B cell (primary cell): ENCODE measurements at regions not wholly inside any gene's neighbourhood (a gene's known extent, or its start where the extent isn't known, plus 50 kb on each side); places are given as distances from the start of the nearest gene placed in this dataset.

ENCODE experiments used
- ATAC-seq: fragments of 200-7000 bp; cut with Tn5 transposase; one replicate; pipeline ENCODE4 v1.10.0; 2021; ENCODE audit warnings: low read depth, mild to moderate bottlenecking, moderate number of reproducible peaks, moderate library complexity
- CTCF ChIA-PET: fragments of 350-600 bp; sonication (Branson Sonifier 250); formaldehyde crosslinking; loops from one replicate; lab custom pipeline; 2021; ENCODE audit warnings: antibody characterized with exemption, inconsistent platforms; lab: Charles Lee
- POLR2A ChIA-PET: fragments of 350-600 bp; sonication (Branson Sonifier 250); formaldehyde crosslinking; loops from one replicate; lab custom pipeline; 2021; ENCODE audit warnings: antibody characterized with exemption; lab: Charles Lee
- DNase-seq: peaks from one replicate; pipeline ENCODE4 v3.0.0; 2013
- H2AFZ ChIP-seq: 2 replicates; pipeline ENCODE4 v1.6.1; 2012; ENCODE audit warnings: mild to moderate bottlenecking, low read depth, low read length; ENCODE audit not compliant: insufficient read depth, poor library complexity, severe bottlenecking
- H3K27ac ChIP-seq, 2 donors: 1 replicate in 1 of 2; 2 replicates in 1 of 2; pipeline ENCODE4 v1.5.1; 2012 to 2013; ENCODE audit warnings: low read length in 2 of 2, mild to moderate bottlenecking in 2 of 2, moderate library complexity in 1 of 2
- H3K27me3 ChIP-seq, 4 experiments: fragments of 200-600 bp in 1 of 4; sonication (generic) in 1 of 4; replicated peaks in 1 of 4; 1 replicate in 2 of 4; 2 replicates in 2 of 4; pipeline versions ENCODE4 v1.6.1 to v1.7.0; 2013 to 2016; ENCODE audit warnings: low read length in 3 of 4, mild to moderate bottlenecking in 2 of 4, mixed read lengths in 1 of 4, moderate library complexity in 1 of 4; ENCODE audit not compliant: insufficient read depth in 4 of 4, control insufficient read depth in 3 of 4; ENCODE audit errors: control extremely low read depth in 1 of 4
- H3K36me3 ChIP-seq, 2 experiments: replicated peaks in 1 of 2; 1 replicate in 1 of 2; 2 replicates in 1 of 2; pipeline versions ENCODE4 v1.6.1 to v1.7.1; 2013; ENCODE audit warnings: low read length in 1 of 2; ENCODE audit not compliant: insufficient read depth in 2 of 2, control insufficient read depth in 1 of 2; ENCODE audit errors: control extremely low read depth in 1 of 2, extremely low read depth in 1 of 2
- H3K4me1 ChIP-seq, 2 donors: fragments of 200-600 bp in 1 of 2; sonication (generic) in 1 of 2; 1 replicate in 1 of 2; 2 replicates in 1 of 2; pipeline versions ENCODE4 v1.5.1 to v1.6.1; 2013 to 2017; ENCODE audit warnings: low read length in 2 of 2; ENCODE audit not compliant: control insufficient read depth in 2 of 2, insufficient read depth in 2 of 2
- H3K4me2 ChIP-seq: replicated peaks from 2 replicates; pipeline ENCODE3; 2012; ENCODE audit warnings: mild to moderate bottlenecking, low read depth, low read length; ENCODE audit not compliant: poor library complexity, severe bottlenecking
- H3K4me3 ChIP-seq, 5 experiments: fragments of 200-600 bp in 1 of 5; sonication (generic) in 1 of 5; 1 replicate in 3 of 5; 2 replicates in 2 of 5; pipeline versions ENCODE4 v1.5.1 to v1.7.0; 2011 to 2016; ENCODE audit warnings: low read length in 4 of 5, mild to moderate bottlenecking in 4 of 5, low read depth in 2 of 5, control low read depth in 1 of 5, moderate library complexity in 1 of 5; ENCODE audit not compliant: insufficient read depth in 1 of 5; ENCODE audit errors: control extremely low read depth in 1 of 5, extremely low read depth in 1 of 5
- H3K79me2 ChIP-seq: fragments of 200-600 bp; sonication (generic); one replicate; pipeline ENCODE4 v1.6.0; 2016; ENCODE audit warnings: low read length; ENCODE audit not compliant: control insufficient read depth, insufficient read depth
- H3K9ac ChIP-seq: fragments of 200-600 bp; sonication (generic); 2 replicates; pipeline ENCODE4 v1.6.1; 2017; ENCODE audit warnings: mild to moderate bottlenecking, low read length, moderate library complexity
- H3K9me3 ChIP-seq, 3 donors: one replicate each; pipeline versions ENCODE4 v1.6.1 to v1.7.1; 2013; ENCODE audit warnings: low read length in 2 of 3; ENCODE audit not compliant: control insufficient read depth in 2 of 3, insufficient read depth in 1 of 3; ENCODE audit errors: control extremely low read depth in 1 of 3
- H4K20me1 ChIP-seq: 2 replicates; pipeline ENCODE4 v1.6.0; 2012; ENCODE audit warnings: mild to moderate bottlenecking, low read length; ENCODE audit not compliant: insufficient read depth, control insufficient read depth, poor library complexity, severe bottlenecking
- H3K27ac Mint-ChIP-seq: one replicate; pipeline ENCODE4 v1.8.0; 2021; ENCODE audit warnings: mixed read lengths
- H3K27me3 Mint-ChIP-seq: one replicate; pipeline ENCODE4 v1.8.0; 2021; ENCODE audit warnings: mixed read lengths
- H3K4me1 Mint-ChIP-seq: one replicate; pipeline ENCODE4 v1.8.0; 2021; ENCODE audit warnings: mixed read lengths
- H3K4me3 Mint-ChIP-seq: one replicate; pipeline ENCODE4 v1.8.0; 2021; ENCODE audit warnings: mixed read lengths
- H3K9me3 Mint-ChIP-seq: one replicate; pipeline ENCODE4 v1.8.0; 2022; ENCODE audit warnings: mixed read lengths; ENCODE audit not compliant: insufficient read depth
- EZH2 ChIP-seq: IDR thresholded peaks from 2 replicates; pipeline ENCODE4 v1.6.1; 2012; ENCODE audit warnings: borderline replicate concordance, low read depth, mild to moderate bottlenecking, moderate library complexity, low read length; ENCODE audit not compliant: insufficient read depth, poor library complexity, severe bottlenecking
- WGBS: methylation state at CpG from one replicate; pipeline ENCODE4 v1.1.5; 2013; ENCODE audit warnings: missing lambda C conversion rate; ENCODE audit not compliant: insufficient coverage; 5-methylcytosine and 5-hydroxymethylcytosine counted together
- intact Hi-C: fragments of 100-400 bp; cut with micrococcal nuclease; formaldehyde crosslinking; loops from one replicate; pipeline ENCODE4 v1.10.0; 2022
- TF ChIP-seq, protein P1 (sequence below): fragments of 200-600 bp; IDR thresholded peaks from one replicate; pipeline ENCODE4 v1.8.0; 2022; ENCODE audit warnings: antibody characterized with exemption, mild to moderate bottlenecking

DNA sequence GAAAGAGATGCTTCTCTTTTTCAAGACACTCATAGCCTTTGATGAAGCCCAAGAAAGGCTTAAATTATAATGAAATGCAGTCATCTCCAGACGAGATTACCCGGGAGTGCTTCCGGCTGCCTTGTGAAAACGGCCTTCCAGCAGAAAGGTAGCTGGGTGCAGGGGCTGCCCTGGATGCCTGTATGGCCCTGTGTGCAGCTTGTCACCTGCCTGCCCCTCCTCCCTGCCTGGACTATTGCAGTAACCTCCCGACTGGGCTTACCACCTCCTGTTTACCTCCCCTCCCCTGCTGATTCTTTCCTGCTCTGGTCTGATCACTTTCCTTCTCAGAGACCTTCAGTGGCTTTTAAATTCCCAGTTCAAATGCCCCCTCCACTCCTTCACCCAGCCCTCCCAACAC is 126.4 kb upstream of the SYT13 start:
- intact Hi-C loops: no loop called here
- Mint-ChIP-seq H3K27me3 (peaks cover 46% of the 10 kb centered on the region), H3K9me3 (no peaks in the 10 kb centered on the region), H3K27ac (no peak overlapping the region), H3K4me1 (no peaks in the 10 kb centered on the region), H3K4me3 (no peak overlapping the region)
- ATAC-seq (no peak), DNase-seq (no peak)
- POLR2A ChIA-PET: no interaction called here
- Histone ChIP-seq H3K4me1 (no peaks in the 10 kb centered on the region), H3K9ac (no peak overlapping the region), H3K36me3 (no peaks in the 10 kb centered on the region), H2AFZ (no peak overlapping the region), H3K4me3 (no peak overlapping the region), H3K79me2 (no peaks in the 10 kb centered on the region), H3K4me2 (no peak overlapping the region), H3K27me3 (peaks cover 0 to 31% (median 5%) of the 10 kb centered on the region in 4 experiments), H3K27ac (no peak overlapping the region), H4K20me1 (no peaks in the 10 kb centered on the region), H3K9me3 (no peaks in the 10 kb centered on the region)
- CTCF ChIA-PET: no interaction called here
- TF ChIP-seq EZH2: no peak
- TF ChIP-seq, protein P1, sequence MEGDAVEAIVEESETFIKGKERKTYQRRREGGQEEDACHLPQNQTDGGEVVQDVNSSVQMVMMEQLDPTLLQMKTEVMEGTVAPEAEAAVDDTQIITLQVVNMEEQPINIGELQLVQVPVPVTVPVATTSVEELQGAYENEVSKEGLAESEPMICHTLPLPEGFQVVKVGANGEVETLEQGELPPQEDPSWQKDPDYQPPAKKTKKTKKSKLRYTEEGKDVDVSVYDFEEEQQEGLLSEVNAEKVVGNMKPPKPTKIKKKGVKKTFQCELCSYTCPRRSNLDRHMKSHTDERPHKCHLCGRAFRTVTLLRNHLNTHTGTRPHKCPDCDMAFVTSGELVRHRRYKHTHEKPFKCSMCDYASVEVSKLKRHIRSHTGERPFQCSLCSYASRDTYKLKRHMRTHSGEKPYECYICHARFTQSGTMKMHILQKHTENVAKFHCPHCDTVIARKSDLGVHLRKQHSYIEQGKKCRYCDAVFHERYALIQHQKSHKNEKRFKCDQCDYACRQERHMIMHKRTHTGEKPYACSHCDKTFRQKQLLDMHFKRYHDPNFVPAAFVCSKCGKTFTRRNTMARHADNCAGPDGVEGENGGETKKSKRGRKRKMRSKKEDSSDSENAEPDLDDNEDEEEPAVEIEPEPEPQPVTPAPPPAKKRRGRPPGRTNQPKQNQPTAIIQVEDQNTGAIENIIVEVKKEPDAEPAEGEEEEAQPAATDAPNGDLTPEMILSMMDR: no peak
- WGBS: 29% methylated on average over 5 of the region's 5 CpGs

DNA sequence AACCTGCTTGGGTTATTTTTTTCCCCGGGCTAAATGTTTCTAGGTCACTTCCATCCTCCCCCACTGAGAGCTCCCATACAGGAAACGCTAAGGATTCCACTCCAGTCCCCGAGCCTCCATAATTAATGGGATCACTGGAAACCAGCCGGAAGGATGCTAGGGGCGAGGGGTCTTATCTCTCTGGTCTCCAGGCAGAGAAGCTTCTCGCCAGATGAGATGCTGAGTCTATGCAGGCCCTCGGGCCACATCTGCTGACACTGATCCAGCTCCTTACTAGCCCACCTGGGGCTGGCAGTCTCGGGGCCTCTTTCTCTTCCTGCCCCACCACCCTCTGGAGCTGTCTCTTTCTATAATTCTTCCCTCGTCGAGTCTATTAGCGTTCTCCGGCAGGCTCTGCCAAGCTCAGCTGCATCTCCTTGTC is 125.9 kb upstream of the SYT13 start:
- intact Hi-C loops: no loop called here
- H3K4me3 ChIP-seq: no peak overlapping the region
- H3K27ac Mint-ChIP-seq: no peak overlapping the region
- no peak for TF ChIP-seq EZH2
- TF ChIP-seq, protein P1: no peak
- H3K9me3 ChIP-seq: no peaks in the 10 kb centered on the region
- WGBS: 25% methylated on average over 7 of the region's 12 CpGs
- no peak for DNase-seq
- H2AFZ ChIP-seq: no peak overlapping the region
- H3K4me2 ChIP-seq: no peak overlapping the region
- H3K27ac ChIP-seq: no peak overlapping the region
- H3K4me1 ChIP-seq: no peaks in the 10 kb centered on the region
- H3K9me3 Mint-ChIP-seq: no peaks in the 10 kb centered on the region
- peaks cover 48% of the 10 kb centered on the region for H3K27me3 Mint-ChIP-seq
- no peak overlapping the region for H3K4me3 Mint-ChIP-seq
- peaks cover 0 to 36% (median 5%) of the 10 kb centered on the region in 4 experiments for H3K27me3 ChIP-seq
- H3K4me1 Mint-ChIP-seq: no peaks in the 10 kb centered on the region
- no peaks in the 10 kb centered on the region for H3K36me3 ChIP-seq
- no peaks in the 10 kb centered on the region for H3K79me2 ChIP-seq
- H4K20me1 ChIP-seq: no peaks in the 10 kb centered on the region
- H3K9ac ChIP-seq: no peak overlapping the region
- ChIA-PET POLR2A (no interaction called here), CTCF (no interaction called here)
- no peak for ATAC-seq
